ENCODE measurements at regions not wholly inside any gene's neighbourhood (a gene's known extent, or its start where the extent isn't known, plus 50 kb on each side); places are given as distances from the start of the nearest gene placed in this dataset.
"Not testable (repeated sequence)": the region's sequence is repeated elsewhere in the genome, so short reads cannot be mapped to it uniquely, and the experiment has no call there.

- no peak for DNase-seq
These were observed 794.9 kb downstream of the TNS3 start for GRCh38 chr7:46786995-46787394.

- no peak for DNase-seq
These were observed 795.5 kb downstream of the TNS3 start for GRCh38 chr7:46786221-46786954.

- no peak for DNase-seq
These were observed 797.2 kb downstream of the TNS3 start for GRCh38 chr7:46784732-46785131.

- DNase-seq, result no peak
These were observed 799.9 kb downstream of the TNS3 start for GRCh38 chr7:46781901-46782439.

- no peak for DNase-seq
These were observed 805.1 kb downstream of the TNS3 start for GRCh38 chr7:46776790-46777189.

GRCh38 chr7:46775776-46776175 is 806.1 kb downstream of the TNS3 start:
- no peak for DNase-seq

GRCh38 chr7:46775020-46775419 is 806.9 kb downstream of the TNS3 start:
- no peak for DNase-seq

GRCh38 chr7:46774515-46774914 is 807.4 kb downstream of the TNS3 start:
- no peak for DNase-seq

GRCh38 chr7:46772776-46773175 is 809.1 kb downstream of the TNS3 start:
- no peak for DNase-seq

- no peak for DNase-seq
These were observed 814.8 kb downstream of the TNS3 start for GRCh38 chr7:46767071-46767470.

GRCh38 chr7:46764100-46764936 is 817.6 kb downstream of the TNS3 start:
- no peak for DNase-seq

- DNase-seq, result no peak
These were observed 818.6 kb downstream of the TNS3 start for GRCh38 chr7:46763344-46763743.

GRCh38 chr7:46759711-46760480 is 822.0 kb downstream of the TNS3 start:
- no peak for DNase-seq

GRCh38 chr7:46756996-46757395 is 824.9 kb downstream of the TNS3 start:
- no peak for DNase-seq

- DNase-seq, result no peak
These were observed 825.7 kb downstream of the TNS3 start for GRCh38 chr7:46756256-46756655.

- no peak for DNase-seq
These were observed 826.5 kb downstream of the TNS3 start for GRCh38 chr7:46755120-46756034.

- no peak for DNase-seq
These were observed 827.7 kb downstream of the TNS3 start for GRCh38 chr7:46754140-46754720.

- no peak for DNase-seq
These were observed 828.2 kb downstream of the TNS3 start for GRCh38 chr7:46753662-46754061.

- DNase-seq, result no peak
These were observed 829.0 kb downstream of the TNS3 start for GRCh38 chr7:46752881-46753366.

- not testable (repeated sequence) for DNase-seq
These were observed 829.8 kb downstream of the TNS3 start for GRCh38 chr7:46751927-46752723.

GRCh38 chr7:46751471-46751870 is 830.4 kb upstream of the IGFBP3 start:
- DNase-seq, result no peak

Measured in CD4-positive, alpha-beta T cell treated with Interleukin-21 for 1 hour (primary cell).